HEK293 (cell line): ENCODE measurements at regions not wholly inside any gene's neighbourhood (a gene's known extent, or its start where the extent isn't known, plus 50 kb on each side); places are given as distances from the start of the nearest gene placed in this dataset.

Experiments
- GFI1B ChIP-seq: fragments of 450-650 bp; formaldehyde crosslinking; IDR thresholded peaks from 2 replicates; pipeline ENCODE4 v1.5.1; 2016; ENCODE audit warnings: missing biosample characterization, missing genetic modification characterization
- HOXA7 ChIP-seq: sonication (generic); formaldehyde crosslinking; IDR thresholded peaks from 2 replicates; pipeline ENCODE4 v1.8.1; 2022; ENCODE audit warnings: missing genetic modification reagents, borderline replicate concordance
- HOXC10 ChIP-seq: sonication (generic); formaldehyde crosslinking; IDR thresholded peaks from 2 replicates; pipeline ENCODE4 v1.8.1; 2023; ENCODE audit warnings: mild to moderate bottlenecking, missing genetic modification reagents
- IKZF3 ChIP-seq: fragments of 450-650 bp; IDR thresholded peaks from 2 replicates; pipeline ENCODE4 v1.5.0; 2018; ENCODE audit warnings: missing biosample characterization, mild to moderate bottlenecking, missing genetic modification characterization, moderate library complexity
- MZF1 ChIP-seq: fragments of 450-650 bp; formaldehyde crosslinking; IDR thresholded peaks from 2 replicates; pipeline ENCODE4 v1.5.1; 2017; ENCODE audit warnings: missing biosample characterization, missing genetic modification characterization, borderline replicate concordance
- SP7 ChIP-seq: fragments of 450-650 bp; formaldehyde crosslinking; IDR thresholded peaks from 2 replicates; pipeline ENCODE4 v1.5.1; 2016; ENCODE audit warnings: missing biosample characterization, missing genetic modification characterization
- ZBTB17 ChIP-seq: fragments of 450-650 bp; formaldehyde crosslinking; IDR thresholded peaks from 2 replicates; pipeline ENCODE4 v1.5.1; 2016; ENCODE audit warnings: missing biosample characterization, missing genetic modification characterization
- ZBTB20 ChIP-seq: fragments of 450-650 bp; formaldehyde crosslinking; IDR thresholded peaks from 2 replicates; pipeline ENCODE4 v1.5.1; 2016; ENCODE audit warnings: missing biosample characterization, missing genetic modification characterization
- ZNF10 ChIP-seq: fragments of 450-650 bp; formaldehyde crosslinking; IDR thresholded peaks from 2 replicates; pipeline ENCODE4 v1.5.1; 2017; ENCODE audit warnings: missing biosample characterization, missing genetic modification characterization
- ZNF112 ChIP-seq: fragments of 450-650 bp; formaldehyde crosslinking; IDR thresholded peaks from 2 replicates; pipeline ENCODE4 v1.5.0; 2017; ENCODE audit warnings: missing biosample characterization, missing genetic modification characterization
- ZNF211 ChIP-seq: fragments of 450-650 bp; formaldehyde crosslinking; IDR thresholded peaks from 2 replicates; pipeline ENCODE4 v1.5.1; 2016; ENCODE audit warnings: low read depth, missing biosample characterization, missing genetic modification characterization
- ZNF23 ChIP-seq: fragments of 450-650 bp; formaldehyde crosslinking; IDR thresholded peaks from 2 replicates; pipeline ENCODE4 v1.5.1; 2016; ENCODE audit warnings: missing biosample characterization, missing genetic modification characterization, borderline replicate concordance
- ZNF24 ChIP-seq: fragments of 450-650 bp; formaldehyde crosslinking; IDR thresholded peaks from 2 replicates; pipeline ENCODE4 v1.5.1; 2016; ENCODE audit warnings: missing biosample characterization, missing genetic modification characterization
- ZNF37A ChIP-seq: fragments of 450-650 bp; IDR thresholded peaks from 2 replicates; pipeline ENCODE4 v1.5.1; 2018; ENCODE audit warnings: missing biosample characterization, missing genetic modification characterization
- ZNF416 ChIP-seq: fragments of 450-650 bp; formaldehyde crosslinking; IDR thresholded peaks from 2 replicates; pipeline ENCODE4 v1.5.1; 2016; ENCODE audit warnings: missing biosample characterization, missing genetic modification characterization
- ZNF423 ChIP-seq: fragments of 450-650 bp; formaldehyde crosslinking; IDR thresholded peaks from 2 replicates; pipeline ENCODE4 v1.5.1; 2016; ENCODE audit warnings: missing biosample characterization, missing genetic modification characterization
- ZNF449 ChIP-seq: fragments of 450-650 bp; formaldehyde crosslinking; IDR thresholded peaks from 2 replicates; pipeline ENCODE4 v1.5.1; 2017; ENCODE audit warnings: missing biosample characterization, mild to moderate bottlenecking, missing genetic modification characterization, moderate library complexity
- ZNF530 ChIP-seq: fragments of 450-650 bp; formaldehyde crosslinking; IDR thresholded peaks from 2 replicates; pipeline ENCODE4 v1.5.1; 2016; ENCODE audit warnings: low read depth, missing biosample characterization, missing genetic modification characterization
- ZNF555 ChIP-seq: fragments of 450-650 bp; formaldehyde crosslinking; conservative IDR thresholded peaks from 2 replicates; pipeline ENCODE4 v1.5.1; 2017; ENCODE audit warnings: missing biosample characterization, mild to moderate bottlenecking, missing genetic modification characterization, inconsistent platforms
- ZNF560 ChIP-seq: fragments of 450-650 bp; formaldehyde crosslinking; IDR thresholded peaks from 2 replicates; pipeline ENCODE4 v1.5.1; 2017; ENCODE audit warnings: missing biosample characterization, missing genetic modification characterization, borderline replicate concordance
- ZNF571 ChIP-seq: fragments of 450-650 bp; formaldehyde crosslinking; IDR thresholded peaks from 2 replicates; pipeline ENCODE4 v1.5.0; 2017; ENCODE audit warnings: missing biosample characterization, missing genetic modification characterization
- ZNF585B ChIP-seq: fragments of 450-650 bp; formaldehyde crosslinking; IDR thresholded peaks from 2 replicates; pipeline ENCODE4 v1.5.1; 2016; ENCODE audit warnings: missing biosample characterization, missing genetic modification characterization
- ZNF596 ChIP-seq: fragments of 450-650 bp; IDR thresholded peaks from 2 replicates; pipeline ENCODE4 v1.5.0; 2018; ENCODE audit warnings: missing biosample characterization, mild to moderate bottlenecking, missing genetic modification characterization, moderate library complexity
- ZNF600 ChIP-seq: fragments of 450-650 bp; formaldehyde crosslinking; IDR thresholded peaks from 2 replicates; pipeline ENCODE4 v1.5.1; 2016; ENCODE audit warnings: missing biosample characterization, missing genetic modification characterization
- ZNF610 ChIP-seq: fragments of 450-650 bp; formaldehyde crosslinking; IDR thresholded peaks from 2 replicates; pipeline ENCODE4 v1.5.1; 2016; ENCODE audit warnings: missing biosample characterization, missing genetic modification characterization, borderline replicate concordance
- ZNF626 ChIP-seq: fragments of 450-650 bp; sonication (Bioruptor Pico); formaldehyde crosslinking; IDR thresholded peaks from 2 replicates; pipeline ENCODE4 v1.5.1; 2018; ENCODE audit warnings: missing biosample characterization, missing genetic modification characterization, inconsistent platforms
- ZNF785 ChIP-seq: fragments of 450-650 bp; formaldehyde crosslinking; IDR thresholded peaks from 2 replicates; pipeline ENCODE4 v1.5.1; 2016; ENCODE audit warnings: missing biosample characterization, missing genetic modification characterization
- ZNF843 ChIP-seq: fragments of 450-650 bp; formaldehyde crosslinking; IDR thresholded peaks from 2 replicates; pipeline ENCODE4 v1.5.1; 2016; ENCODE audit warnings: missing biosample characterization, missing genetic modification characterization
- TF ChIP-seq, protein P1 (sequence below): fragments of 450-650 bp; formaldehyde crosslinking; IDR thresholded peaks from 2 replicates; pipeline ENCODE4 v1.5.1; 2017; ENCODE audit warnings: missing biosample characterization, missing genetic modification characterization
- TF ChIP-seq, protein P2 (sequence below): fragments of 450-650 bp; formaldehyde crosslinking; IDR thresholded peaks from 2 replicates; pipeline ENCODE4 v1.5.1; 2016; ENCODE audit warnings: missing biosample characterization, missing genetic modification characterization
- TF ChIP-seq, protein P3 (sequence below): fragments of 450-650 bp; formaldehyde crosslinking; IDR thresholded peaks from 2 replicates; pipeline ENCODE4 v1.5.1; 2016; ENCODE audit warnings: missing biosample characterization, missing genetic modification characterization
- TF ChIP-seq, protein P4 (sequence below): fragments of 450-650 bp; formaldehyde crosslinking; conservative IDR thresholded peaks from 2 replicates; pipeline ENCODE4 v1.5.1; 2016; ENCODE audit warnings: low read depth, missing biosample characterization, missing genetic modification characterization

GRCh38 chr16:51243936-51244436 is 92.9 kb upstream of the SALL1 start (continued):
- TF ChIP-seq, protein P1, sequence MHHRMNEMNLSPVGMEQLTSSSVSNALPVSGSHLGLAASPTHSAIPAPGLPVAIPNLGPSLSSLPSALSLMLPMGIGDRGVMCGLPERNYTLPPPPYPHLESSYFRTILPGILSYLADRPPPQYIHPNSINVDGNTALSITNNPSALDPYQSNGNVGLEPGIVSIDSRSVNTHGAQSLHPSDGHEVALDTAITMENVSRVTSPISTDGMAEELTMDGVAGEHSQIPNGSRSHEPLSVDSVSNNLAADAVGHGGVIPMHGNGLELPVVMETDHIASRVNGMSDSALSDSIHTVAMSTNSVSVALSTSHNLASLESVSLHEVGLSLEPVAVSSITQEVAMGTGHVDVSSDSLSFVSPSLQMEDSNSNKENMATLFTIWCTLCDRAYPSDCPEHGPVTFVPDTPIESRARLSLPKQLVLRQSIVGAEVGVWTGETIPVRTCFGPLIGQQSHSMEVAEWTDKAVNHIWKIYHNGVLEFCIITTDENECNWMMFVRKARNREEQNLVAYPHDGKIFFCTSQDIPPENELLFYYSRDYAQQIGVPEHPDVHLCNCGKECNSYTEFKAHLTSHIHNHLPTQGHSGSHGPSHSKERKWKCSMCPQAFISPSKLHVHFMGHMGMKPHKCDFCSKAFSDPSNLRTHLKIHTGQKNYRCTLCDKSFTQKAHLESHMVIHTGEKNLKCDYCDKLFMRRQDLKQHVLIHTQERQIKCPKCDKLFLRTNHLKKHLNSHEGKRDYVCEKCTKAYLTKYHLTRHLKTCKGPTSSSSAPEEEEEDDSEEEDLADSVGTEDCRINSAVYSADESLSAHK (tag by site-specific recombination): peak; percentile 84
- no peak for TF ChIP-seq ZNF785 (tag by site-specific recombination)
- no peak for TF ChIP-seq ZNF449 (tag by site-specific recombination)
- TF ChIP-seq HOXA7 (CRISPR knock-in tag): no peak
- peak; percentile 97 for TF ChIP-seq ZNF843 (tag by site-specific recombination)
- TF ChIP-seq ZNF571: no peak
- TF ChIP-seq SP7 (tag by site-specific recombination): peak; percentile 97
- no peak for TF ChIP-seq ZNF626 (tag by site-specific recombination)
- peak; percentile 74 for TF ChIP-seq GFI1B (tag by site-specific recombination)
- 0 out of 2 replicates have a peak, but pooled peaks have one; percentile 17 for TF ChIP-seq IKZF3 (tag by site-specific recombination)
- TF ChIP-seq ZNF10 (tag by site-specific recombination): peak; percentile 52; the same call in 1 of the 2 replicates
- no peak for TF ChIP-seq ZNF585B (tag by site-specific recombination)
- no peak for TF ChIP-seq ZNF555 (tag by site-specific recombination)
- TF ChIP-seq, protein P2, sequence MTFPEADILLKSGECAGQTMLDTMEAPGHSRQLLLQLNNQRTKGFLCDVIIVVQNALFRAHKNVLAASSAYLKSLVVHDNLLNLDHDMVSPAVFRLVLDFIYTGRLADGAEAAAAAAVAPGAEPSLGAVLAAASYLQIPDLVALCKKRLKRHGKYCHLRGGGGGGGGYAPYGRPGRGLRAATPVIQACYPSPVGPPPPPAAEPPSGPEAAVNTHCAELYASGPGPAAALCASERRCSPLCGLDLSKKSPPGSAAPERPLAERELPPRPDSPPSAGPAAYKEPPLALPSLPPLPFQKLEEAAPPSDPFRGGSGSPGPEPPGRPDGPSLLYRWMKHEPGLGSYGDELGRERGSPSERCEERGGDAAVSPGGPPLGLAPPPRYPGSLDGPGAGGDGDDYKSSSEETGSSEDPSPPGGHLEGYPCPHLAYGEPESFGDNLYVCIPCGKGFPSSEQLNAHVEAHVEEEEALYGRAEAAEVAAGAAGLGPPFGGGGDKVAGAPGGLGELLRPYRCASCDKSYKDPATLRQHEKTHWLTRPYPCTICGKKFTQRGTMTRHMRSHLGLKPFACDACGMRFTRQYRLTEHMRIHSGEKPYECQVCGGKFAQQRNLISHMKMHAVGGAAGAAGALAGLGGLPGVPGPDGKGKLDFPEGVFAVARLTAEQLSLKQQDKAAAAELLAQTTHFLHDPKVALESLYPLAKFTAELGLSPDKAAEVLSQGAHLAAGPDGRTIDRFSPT: no peak
- TF ChIP-seq ZNF112: no peak
- TF ChIP-seq ZNF23 (tag by site-specific recombination): no peak
- TF ChIP-seq ZNF600: 0 out of 2 replicates have a peak, but pooled peaks have one; percentile 11
- no peak for TF ChIP-seq ZNF610
- TF ChIP-seq MZF1: no peak
- TF ChIP-seq HOXC10 (CRISPR knock-in tag): no peak
- no peak for TF ChIP-seq ZNF530 (tag by site-specific recombination)
- TF ChIP-seq ZNF37A: no peak
- TF ChIP-seq ZNF596: no peak
- TF ChIP-seq ZNF423 (tag by site-specific recombination): no peak
- TF ChIP-seq, protein P3, sequence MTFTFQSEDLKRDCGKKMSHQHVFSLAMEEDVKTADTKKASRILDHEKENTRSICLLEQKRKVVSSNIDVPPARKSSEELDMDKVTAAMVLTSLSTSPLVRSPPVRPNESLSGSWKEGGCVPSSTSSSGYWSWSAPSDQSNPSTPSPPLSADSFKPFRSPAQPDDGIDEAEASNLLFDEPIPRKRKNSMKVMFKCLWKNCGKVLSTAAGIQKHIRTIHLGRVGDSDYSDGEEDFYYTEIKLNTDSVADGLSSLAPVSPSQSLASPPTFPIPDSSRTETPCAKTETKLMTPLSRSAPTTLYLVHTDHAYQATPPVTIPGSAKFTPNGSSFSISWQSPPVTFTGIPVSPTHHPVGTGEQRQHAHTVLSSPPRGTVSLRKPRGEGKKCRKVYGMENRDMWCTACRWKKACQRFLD (tag by site-specific recombination): no peak
- no peak for TF ChIP-seq ZBTB17 (tag by site-specific recombination)
- no peak for TF ChIP-seq ZNF560 (tag by site-specific recombination)
- TF ChIP-seq ZBTB20 (tag by site-specific recombination): peak; percentile 20; the same call in 1 of the 2 replicates
- TF ChIP-seq ZNF211 (tag by site-specific recombination): no peak
- TF ChIP-seq, protein P4, sequence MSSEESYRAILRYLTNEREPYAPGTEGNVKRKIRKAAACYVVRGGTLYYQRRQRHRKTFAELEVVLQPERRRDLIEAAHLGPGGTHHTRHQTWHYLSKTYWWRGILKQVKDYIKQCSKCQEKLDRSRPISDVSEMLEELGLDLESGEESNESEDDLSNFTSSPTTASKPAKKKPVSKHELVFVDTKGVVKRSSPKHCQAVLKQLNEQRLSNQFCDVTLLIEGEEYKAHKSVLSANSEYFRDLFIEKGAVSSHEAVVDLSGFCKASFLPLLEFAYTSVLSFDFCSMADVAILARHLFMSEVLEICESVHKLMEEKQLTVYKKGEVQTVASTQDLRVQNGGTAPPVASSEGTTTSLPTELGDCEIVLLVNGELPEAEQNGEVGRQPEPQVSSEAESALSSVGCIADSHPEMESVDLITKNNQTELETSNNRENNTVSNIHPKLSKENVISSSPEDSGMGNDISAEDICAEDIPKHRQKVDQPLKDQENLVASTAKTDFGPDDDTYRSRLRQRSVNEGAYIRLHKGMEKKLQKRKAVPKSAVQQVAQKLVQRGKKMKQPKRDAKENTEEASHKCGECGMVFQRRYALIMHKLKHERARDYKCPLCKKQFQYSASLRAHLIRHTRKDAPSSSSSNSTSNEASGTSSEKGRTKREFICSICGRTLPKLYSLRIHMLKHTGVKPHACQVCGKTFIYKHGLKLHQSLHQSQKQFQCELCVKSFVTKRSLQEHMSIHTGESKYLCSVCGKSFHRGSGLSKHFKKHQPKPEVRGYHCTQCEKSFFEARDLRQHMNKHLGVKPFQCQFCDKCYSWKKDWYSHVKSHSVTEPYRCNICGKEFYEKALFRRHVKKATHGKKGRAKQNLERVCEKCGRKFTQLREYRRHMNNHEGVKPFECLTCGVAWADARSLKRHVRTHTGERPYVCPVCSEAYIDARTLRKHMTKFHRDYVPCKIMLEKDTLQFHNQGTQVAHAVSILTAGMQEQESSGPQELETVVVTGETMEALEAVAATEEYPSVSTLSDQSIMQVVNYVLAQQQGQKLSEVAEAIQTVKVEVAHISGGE (tag by site-specific recombination): no peak
- no peak for TF ChIP-seq ZNF416 (tag by site-specific recombination)
- no peak; the same call in 1 of the 2 replicates for TF ChIP-seq ZNF24 (tag by site-specific recombination)
